GM21619 (cell line): ENCODE measurements at regions not wholly inside any gene's neighbourhood (a gene's known extent, or its start where the extent isn't known, plus 50 kb on each side); places are given as distances from the start of the nearest gene placed in this dataset.
"Not testable (repeated sequence)": the region's sequence is repeated elsewhere in the genome, so short reads cannot be mapped to it uniquely, and the experiment has no call there.

ENCODE experiments used
- ATAC-seq: cut with Tn5 transposase; IDR thresholded peaks from one replicate; pipeline ENCODE4 v1.9.1; 2021; ENCODE audit not compliant: unreplicated experiment

DNA sequence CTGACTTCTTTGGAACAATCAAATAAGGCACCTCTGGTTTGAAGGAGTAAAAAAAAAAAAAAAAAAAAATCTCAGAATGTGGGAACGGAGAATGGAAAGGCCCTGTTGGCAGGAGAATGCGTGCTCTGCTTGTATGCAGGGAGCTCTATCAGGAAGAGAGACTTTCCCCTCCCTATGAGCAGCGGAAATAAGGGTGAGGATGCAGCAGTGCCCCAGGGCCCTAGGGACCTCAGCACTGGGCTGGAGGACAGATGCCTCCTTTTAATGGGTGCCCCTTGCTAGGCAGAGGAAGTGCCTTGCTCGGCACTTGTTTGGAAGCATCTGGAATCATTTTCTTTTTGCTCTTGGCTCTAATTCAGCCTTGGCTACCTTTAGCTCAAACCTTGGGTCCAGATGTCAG is 283.4 kb upstream of the NBPF12 start:
- not testable (repeated sequence) for ATAC-seq

GRCh38 chr1:146645978-146646604 is 292.0 kb upstream of the NBPF12 start:
- ATAC-seq = not testable (repeated sequence)

- ATAC-seq = not testable (repeated sequence)
These were observed 296.6 kb upstream of the NBPF12 start for GRCh38 chr1:146641534-146641933.

- not testable (repeated sequence) for ATAC-seq
These were observed 297.5 kb upstream of the NBPF12 start for GRCh38 chr1:146640671-146641070.

DNA sequence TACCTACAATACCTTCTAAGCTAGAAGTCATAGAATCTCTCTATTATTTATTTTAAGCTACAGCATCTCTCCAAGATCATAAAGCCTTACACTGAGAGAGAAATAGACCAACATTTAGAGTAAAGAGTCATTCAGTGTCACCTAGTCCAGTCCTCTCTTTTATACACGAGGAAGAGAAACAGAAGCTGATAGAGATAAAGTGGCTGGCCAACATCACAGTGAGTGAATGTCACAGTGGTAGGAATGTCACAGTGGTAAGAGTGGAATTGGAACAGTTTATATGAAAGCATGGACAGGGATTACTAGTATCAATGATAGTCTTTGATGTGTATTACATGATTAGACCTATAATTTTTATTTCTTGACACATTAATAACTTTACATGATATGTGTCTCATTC is 307.8 kb upstream of the NBPF12 start:
- ATAC-seq = not testable (repeated sequence)

DNA sequence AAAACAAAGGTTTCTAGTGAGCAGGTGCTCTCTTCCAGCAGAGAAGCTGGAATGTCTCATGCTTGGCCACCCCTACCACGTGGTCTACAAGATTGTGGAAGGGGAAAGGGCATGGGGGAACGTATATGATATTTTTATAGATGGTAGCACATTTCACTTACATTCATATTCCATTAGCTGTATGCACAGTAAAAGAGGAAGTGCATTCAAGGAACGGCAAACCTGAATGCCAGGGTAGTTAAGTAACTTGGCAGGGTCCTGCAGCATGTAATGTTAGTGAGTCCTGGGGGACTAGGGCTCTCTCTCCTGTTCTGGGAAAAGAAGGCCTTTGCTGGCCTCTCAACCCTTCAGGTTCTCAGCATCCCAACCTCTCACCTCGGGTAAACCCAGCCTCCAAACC is 319.5 kb upstream of the NBPF12 start:
- ATAC-seq = not testable (repeated sequence)

DNA sequence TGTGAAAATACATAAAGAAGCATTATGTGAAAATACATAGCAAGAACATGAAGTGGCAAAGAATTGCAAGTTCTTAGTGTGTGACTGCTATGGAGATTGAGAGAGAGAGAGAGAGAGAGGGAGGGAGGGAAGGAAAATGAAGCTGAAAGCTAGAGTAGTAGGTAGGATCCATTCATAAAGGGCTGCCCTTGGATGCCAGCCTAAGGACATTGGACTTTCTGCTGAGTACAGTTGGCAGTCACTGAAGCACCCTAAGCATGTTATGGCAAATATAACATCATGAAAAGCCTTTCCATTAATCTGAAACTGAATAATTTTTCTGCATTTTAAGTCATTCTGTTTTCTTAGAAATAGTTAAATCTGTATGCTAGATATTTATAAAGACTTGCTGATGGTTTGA is 333.4 kb upstream of the NBPF12 start:
- ATAC-seq = not testable (repeated sequence)

DNA sequence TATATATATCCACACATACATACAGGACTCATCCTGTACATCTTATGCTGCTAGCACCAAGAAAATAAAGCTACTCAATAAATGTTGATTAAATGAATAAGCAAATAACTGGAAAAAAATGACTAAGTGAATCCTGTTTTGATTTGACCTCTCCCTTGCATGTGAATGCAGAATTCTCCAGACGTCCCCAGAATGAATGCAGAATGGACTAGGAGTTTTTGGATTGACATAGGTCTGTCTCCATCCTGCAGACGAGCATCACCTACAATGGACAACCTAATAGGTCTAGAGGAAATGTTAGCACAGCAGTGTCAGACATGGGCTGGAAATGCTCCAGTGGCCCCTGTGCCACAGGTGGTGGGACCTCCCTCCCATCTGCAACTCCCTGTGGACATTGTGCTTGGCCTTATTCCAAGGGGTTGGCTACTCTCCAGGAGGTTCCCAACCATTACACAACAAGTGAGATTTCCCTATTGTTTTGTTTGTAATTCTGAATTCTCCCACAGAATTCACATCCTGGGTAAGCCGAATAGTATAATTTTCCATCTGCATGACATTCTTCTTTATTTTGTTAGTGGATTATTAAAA is 337.3 kb upstream of the NBPF12 start:
- not testable (repeated sequence) for ATAC-seq

- ATAC-seq = not testable (repeated sequence)
These were observed 338.2 kb upstream of the NBPF12 start for GRCh38 chr1:146599906-146600305.

DNA sequence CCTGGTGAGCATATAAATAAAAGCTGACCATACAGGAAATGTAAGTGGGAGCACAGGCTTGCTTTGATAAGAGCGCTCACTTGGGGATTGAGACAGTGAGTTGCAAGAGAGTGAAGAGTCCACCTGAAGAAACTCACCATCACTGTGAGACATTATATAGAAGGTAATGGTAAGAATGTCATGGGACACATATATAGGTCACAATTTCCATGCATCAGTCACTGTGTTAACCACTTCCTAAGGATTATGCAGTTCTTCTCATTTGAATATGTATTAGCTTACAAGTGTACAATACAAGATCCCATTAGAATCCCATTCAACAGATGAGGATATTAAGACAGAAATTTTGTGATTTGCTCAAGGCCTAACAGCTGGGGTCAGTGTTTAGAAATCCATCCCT is 352.4 kb upstream of the NOTCH2NLA start:
- not testable (repeated sequence) for ATAC-seq

DNA sequence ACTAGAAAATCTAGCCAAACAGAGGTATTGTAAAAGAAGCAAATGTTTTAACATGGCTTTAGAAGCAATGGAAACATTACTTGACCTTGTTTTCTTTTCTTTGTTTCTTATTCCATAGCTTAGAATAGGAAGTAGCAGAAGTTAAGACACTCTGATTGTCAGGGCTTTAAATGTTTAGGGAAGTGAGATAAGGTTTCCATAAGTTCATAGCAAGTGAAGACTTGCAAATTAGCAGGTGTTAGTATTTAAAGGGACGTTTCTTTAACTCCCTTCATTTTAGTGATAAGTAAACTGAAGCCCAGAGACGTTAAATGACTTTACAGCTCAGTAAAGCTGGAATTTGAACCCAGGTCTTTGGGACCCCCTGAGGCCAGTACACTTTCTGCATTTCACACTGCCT is 338.7 kb upstream of the NOTCH2NLA start:
- not testable (repeated sequence) for ATAC-seq

DNA sequence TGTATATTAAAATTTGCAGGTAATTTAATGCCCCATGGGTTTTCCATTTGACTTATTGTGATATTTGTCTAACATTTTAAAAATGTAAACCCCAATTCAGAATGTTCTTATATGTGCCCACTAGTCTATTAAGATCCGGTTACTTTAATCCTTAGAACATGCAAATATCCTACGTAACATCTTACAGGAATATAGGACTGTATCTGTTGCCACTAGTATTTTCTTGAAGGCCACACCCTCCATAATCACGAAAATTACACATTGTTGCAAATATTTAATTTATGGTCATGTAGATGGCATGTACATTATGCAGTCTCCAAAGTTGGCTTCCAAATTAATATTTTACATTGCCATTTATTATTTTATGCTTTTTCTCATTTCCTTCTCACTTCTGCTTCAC is 329.2 kb upstream of the NOTCH2NLA start:
- ATAC-seq = not testable (repeated sequence)

GRCh38 chr1:146556405-146556804 is 327.6 kb upstream of the NOTCH2NLA start:
- not testable (repeated sequence) for ATAC-seq

DNA sequence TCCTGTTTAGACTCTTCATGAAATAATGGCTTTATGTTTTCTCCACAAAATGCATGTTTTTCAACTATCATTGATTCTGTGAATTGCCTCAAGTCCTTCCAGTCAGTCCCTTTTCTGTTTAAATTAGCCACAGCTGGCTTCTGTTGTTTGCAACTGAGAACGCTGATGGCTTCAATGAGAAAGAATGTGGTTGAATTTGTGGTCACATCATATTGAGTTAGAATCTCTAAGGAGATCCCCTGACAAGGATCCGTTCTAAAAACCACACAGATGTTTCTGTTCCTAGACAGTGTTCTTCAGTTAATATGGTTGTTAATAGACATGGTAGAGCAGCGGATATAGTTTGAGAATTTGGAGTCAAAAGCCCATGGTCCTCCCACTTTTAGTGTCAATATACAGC is 323.6 kb upstream of the NOTCH2NLA start:
- not testable (repeated sequence) for ATAC-seq

- ATAC-seq = not testable (repeated sequence)
These were observed 319.9 kb upstream of the NOTCH2NLA start for GRCh38 chr1:146548684-146549083.

DNA sequence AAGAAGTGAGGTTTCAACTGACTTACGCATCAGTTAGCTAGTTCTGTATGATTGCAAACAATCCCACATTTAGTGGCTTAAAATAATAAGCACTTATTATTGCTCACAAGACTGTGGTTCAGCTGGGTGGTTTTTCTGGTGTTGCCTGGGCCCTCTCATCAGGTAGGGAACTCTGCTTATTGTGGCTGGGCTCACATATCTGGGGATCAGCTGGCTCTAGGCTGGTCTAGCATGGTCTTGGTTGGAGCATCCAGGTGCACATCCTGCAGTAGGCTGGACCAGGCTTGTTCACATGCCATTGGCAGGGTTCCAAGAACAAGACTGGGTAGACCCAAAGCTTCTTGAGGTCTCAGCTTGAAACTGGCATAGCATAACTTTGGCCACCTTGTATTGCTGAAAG is 317.4 kb upstream of the NOTCH2NLA start:
- ATAC-seq = not testable (repeated sequence)

DNA sequence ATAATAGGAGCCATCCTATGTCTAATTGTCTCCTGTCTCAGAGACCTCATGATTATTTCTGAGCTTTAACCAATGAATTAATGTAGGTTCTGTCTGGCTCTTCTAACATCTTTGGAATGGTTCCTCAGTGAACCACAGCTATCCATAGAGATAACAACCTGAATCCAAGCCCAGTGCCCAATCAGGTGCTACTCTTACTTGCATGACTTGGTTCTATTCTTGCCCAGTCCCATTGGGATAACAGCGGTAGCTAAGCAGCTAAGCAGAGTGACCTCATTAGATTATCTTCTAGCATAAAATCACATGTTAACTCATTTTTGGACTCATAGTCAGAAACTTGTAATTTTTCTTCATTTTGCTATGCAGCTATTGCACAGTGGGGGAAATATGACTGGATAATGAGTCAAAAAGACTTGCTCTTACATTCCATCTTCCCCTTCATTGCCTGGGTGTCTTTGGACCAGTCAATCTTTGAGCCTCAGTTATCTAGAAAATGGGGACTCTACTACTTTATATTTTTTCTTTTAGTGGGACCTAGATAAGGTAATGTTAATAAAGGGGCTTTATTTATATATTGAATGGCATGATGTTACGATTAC is 309.1 kb upstream of the NOTCH2NLA start:
- not testable (repeated sequence) for ATAC-seq

GRCh38 chr1:146536028-146536427 is 307.2 kb upstream of the NOTCH2NLA start:
- not testable (repeated sequence) for ATAC-seq

GRCh38 chr1:146535575-146535974 is 306.8 kb upstream of the NOTCH2NLA start:
- ATAC-seq = not testable (repeated sequence)

DNA sequence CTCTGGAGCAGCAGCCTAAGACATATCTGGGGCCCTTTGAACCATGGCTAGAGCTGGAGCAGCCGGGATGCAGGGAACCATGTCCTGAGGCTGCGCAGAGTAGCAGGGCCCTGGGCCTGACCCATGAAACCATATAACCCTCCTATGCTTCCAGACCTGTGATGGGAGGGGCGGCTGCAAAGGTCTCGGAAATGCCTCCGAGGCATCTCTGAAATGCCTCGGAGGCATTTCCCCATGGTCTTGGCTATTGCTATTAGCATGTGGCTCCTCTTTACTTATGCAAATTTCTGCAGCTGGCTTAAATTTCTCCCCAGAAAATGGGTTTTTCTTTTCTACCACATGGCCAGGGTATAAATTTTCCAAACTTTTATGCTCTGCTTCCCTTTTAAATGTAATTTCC is 302.1 kb upstream of the NOTCH2NLA start:
- ATAC-seq = not testable (repeated sequence)

DNA sequence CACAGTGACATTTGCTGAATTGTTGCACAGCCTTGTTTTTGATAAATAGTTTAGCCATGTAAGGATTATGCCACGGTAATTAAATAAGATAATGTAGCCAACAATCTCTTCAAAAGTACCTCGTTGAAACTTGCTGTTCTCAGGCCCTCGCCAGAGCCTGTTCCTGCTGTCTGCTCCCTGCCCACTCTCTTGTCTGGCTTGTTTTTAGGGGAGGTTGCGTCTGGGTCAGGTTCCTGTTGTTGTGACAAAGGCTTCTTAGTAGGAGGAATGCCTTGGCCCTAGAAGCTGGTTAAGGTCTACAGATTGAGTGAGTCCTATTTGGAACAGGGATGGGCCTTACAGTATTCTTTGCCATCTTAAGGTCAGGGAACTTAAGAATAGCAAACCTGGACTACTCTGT is 294.0 kb upstream of the NOTCH2NLA start:
- ATAC-seq = not testable (repeated sequence)

- ATAC-seq = not testable (repeated sequence)
These were observed 293.5 kb upstream of the NOTCH2NLA start for GRCh38 chr1:146522345-146522744.
